Mesendoderm (in vitro differentiated cells): ENCODE measurements at regions not wholly inside any gene's neighbourhood (a gene's known extent, or its start where the extent isn't known, plus 50 kb on each side); places are given as distances from the start of the nearest gene placed in this dataset.
"Not testable (repeated sequence)": the region's sequence is repeated elsewhere in the genome, so short reads cannot be mapped to it uniquely, and the experiment has no call there.

ENCODE experiments used
- DNase-seq: peaks from one replicate; pipeline ENCODE4 v3.0.0; 2013
- H2AK5ac ChIP-seq: 2 replicates; pipeline ENCODE4 v1.6.1; 2013; ENCODE audit warnings: low read length, inconsistent platforms
- H2BK120ac ChIP-seq: 2 replicates; pipeline ENCODE4 v1.6.1; 2013; ENCODE audit warnings: low read depth, mild to moderate bottlenecking, low read length, moderate library complexity, mixed read lengths
- H2BK15ac ChIP-seq: replicated peaks from 2 replicates; pipeline ENCODE4 v1.6.1; 2013; ENCODE audit warnings: low read depth, mild to moderate bottlenecking, moderate library complexity
- H2BK5ac ChIP-seq: 2 replicates; pipeline ENCODE4 v1.6.1; 2013; ENCODE audit warnings: low read length, inconsistent platforms
- H3K18ac ChIP-seq: 2 replicates; pipeline ENCODE4 v1.6.1; 2013; ENCODE audit warnings: mild to moderate bottlenecking, low read length, mixed read lengths
- H3K23ac ChIP-seq: one replicate; pipeline ENCODE4 v1.6.1; 2013; ENCODE audit warnings: low read length
- H3K27ac ChIP-seq: 2 replicates; pipeline ENCODE4 v1.5.1; 2013; ENCODE audit warnings: low read depth, mild to moderate bottlenecking, inconsistent platforms, low read length, moderate library complexity
- H3K27me3 ChIP-seq: 2 replicates; pipeline ENCODE4 v1.6.1; 2013; ENCODE audit warnings: low read length, control low read depth, mild to moderate bottlenecking, inconsistent platforms; ENCODE audit not compliant: insufficient read depth, poor library complexity
- H3K36me3 ChIP-seq: 2 replicates; pipeline ENCODE4 v1.6.1; 2013; ENCODE audit warnings: low read length, inconsistent platforms; ENCODE audit not compliant: control insufficient read depth, insufficient read depth
- H3K4ac ChIP-seq: one replicate; pipeline ENCODE4 v1.6.1; 2013; ENCODE audit warnings: low read depth, mild to moderate bottlenecking, low read length, moderate library complexity
- H3K4me1 ChIP-seq: 2 replicates; pipeline ENCODE4 v1.6.1; 2013; ENCODE audit warnings: low read depth, low read length, inconsistent platforms; ENCODE audit not compliant: control insufficient read depth
- H3K4me2 ChIP-seq: 2 replicates; pipeline ENCODE4 v1.6.1; 2013; ENCODE audit warnings: low read length
- H3K4me3 ChIP-seq: 2 replicates; pipeline ENCODE4 v1.5.1; 2013; ENCODE audit warnings: mild to moderate bottlenecking, low read length
- H3K56ac ChIP-seq: one replicate; pipeline ENCODE4 v1.6.1; 2013; ENCODE audit warnings: low read length
- H3K79me1 ChIP-seq: 2 replicates; pipeline ENCODE4 v1.6.1; 2013; ENCODE audit warnings: low read length, inconsistent platforms
- H3K79me2 ChIP-seq: 2 replicates; pipeline ENCODE4 v1.6.1; 2013; ENCODE audit warnings: mild to moderate bottlenecking, low read length; ENCODE audit not compliant: control insufficient read depth, insufficient read depth
- H3K9ac ChIP-seq: 2 replicates; pipeline ENCODE4 v1.6.1; 2013; ENCODE audit warnings: low read length, inconsistent platforms
- H4K5ac ChIP-seq: one replicate; pipeline ENCODE4 v1.6.1; 2013; ENCODE audit warnings: low read length
- H4K8ac ChIP-seq: one replicate; pipeline ENCODE4 v1.6.1; 2013; ENCODE audit warnings: low read depth, mild to moderate bottlenecking, control low read depth, low read length, moderate library complexity
- WGBS: extraction: QIAGEN DNeasy Blood & Tissue Kit; methylation state at CpG from one replicate; pipeline ENCODE4 v1.1.7; 2013; ENCODE audit warnings: low lambda C conversion rate, missing lambda C conversion rate; ENCODE audit not compliant: insufficient coverage; ENCODE audit errors: extremely low coverage; 5-methylcytosine and 5-hydroxymethylcytosine counted together

DNA sequence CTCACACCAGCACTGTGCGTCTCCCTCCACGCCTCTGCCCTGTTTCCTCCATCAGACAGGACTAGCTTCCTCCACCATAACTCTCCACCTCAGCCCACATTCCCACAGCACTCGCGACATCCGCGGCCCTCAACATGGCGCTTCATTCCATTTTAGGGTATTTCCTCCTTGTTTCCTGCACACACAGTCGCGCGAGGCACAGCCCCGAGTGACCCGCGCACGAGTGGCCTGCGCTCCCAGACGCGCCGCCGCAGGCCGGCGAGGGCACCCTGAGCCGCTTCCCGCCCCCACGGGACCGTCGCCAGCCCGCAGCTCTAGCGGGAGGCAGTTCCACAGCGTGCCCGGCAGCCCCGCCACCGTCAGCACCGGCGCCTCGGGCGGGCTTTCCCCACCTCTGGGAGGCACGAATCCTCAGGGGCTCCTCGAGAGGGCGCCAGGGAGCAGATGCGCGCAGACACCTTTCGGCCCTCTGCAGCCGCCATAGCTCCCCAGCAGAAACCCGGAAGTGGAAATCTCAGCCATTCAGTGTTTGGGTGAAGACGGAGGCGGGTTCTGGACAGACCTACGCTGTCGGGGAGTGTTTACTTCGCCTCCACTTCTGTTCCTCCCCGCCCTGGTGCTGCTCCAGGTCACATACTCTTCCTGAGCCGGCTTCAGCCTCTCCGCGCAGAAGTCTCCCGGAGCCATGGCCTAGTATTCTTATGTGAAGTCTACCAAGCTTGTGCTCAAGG is 136.6 kb downstream of the FOXD4L6 start:
- H2BK15ac ChIP-seq, H3K36me3 ChIP-seq, H3K79me1 ChIP-seq, H2BK5ac ChIP-seq, H3K4ac ChIP-seq, H3K79me2 ChIP-seq, H3K4me1 ChIP-seq, H4K8ac ChIP-seq, H3K18ac ChIP-seq, H2AK5ac ChIP-seq, H3K27me3 ChIP-seq, H4K5ac ChIP-seq, H2BK120ac ChIP-seq: not testable (repeated sequence)
- WGBS: no CpG with 5 or more reads among the region's 54 CpGs
- Histone ChIP-seq H3K9ac (peak overlapping the region; percentile 85), H3K4me2 (peak overlapping the region; percentile 52), H3K4me3 (peak overlapping the region; percentile 64), H3K56ac (peak overlapping the region; percentile 84), H3K23ac (peak overlapping the region; percentile 30), H3K27ac (peak overlapping the region; percentile 19)
- DNase-seq: peak; percentile 96

DNA sequence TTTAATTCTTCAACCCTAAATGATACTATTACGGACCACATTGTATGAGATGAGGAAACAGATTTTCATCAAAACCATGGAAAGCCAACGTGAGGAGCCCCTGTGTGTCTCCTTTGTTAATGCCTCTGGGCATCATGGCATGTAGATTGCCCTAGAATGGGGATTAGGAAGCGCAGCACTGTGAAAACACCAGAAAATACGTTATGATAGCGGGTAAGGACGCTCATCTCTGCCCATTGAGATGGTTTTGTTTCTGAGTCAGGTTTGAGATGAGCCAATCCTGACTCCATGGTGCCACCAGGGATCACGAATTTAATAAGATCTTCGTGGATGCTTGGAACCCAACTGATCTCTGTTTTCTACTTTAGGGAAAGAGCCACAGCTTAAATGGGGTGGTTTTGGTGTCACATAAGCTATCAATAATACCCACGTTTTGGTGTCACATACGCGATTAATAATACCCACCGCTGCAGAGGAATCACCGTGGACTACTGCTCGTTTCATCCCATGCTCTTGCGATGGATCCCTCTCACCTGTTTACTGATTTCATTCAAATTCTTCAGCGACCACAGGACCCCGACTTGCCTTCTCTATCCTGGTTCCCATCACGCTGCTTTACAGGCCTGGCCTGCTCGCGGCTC is 137.3 kb downstream of the FOXD4L6 start:
- not testable (repeated sequence) for H3K79me2 ChIP-seq, H3K4me1 ChIP-seq, H3K27me3 ChIP-seq, H3K18ac ChIP-seq, H2BK15ac ChIP-seq, H3K79me1 ChIP-seq, H3K23ac ChIP-seq, H3K27ac ChIP-seq, H3K36me3 ChIP-seq, H2BK120ac ChIP-seq, H4K5ac ChIP-seq, H2BK5ac ChIP-seq, H4K8ac ChIP-seq, H2AK5ac ChIP-seq, DNase-seq, H3K4ac ChIP-seq
- Histone ChIP-seq H3K4me2 (peak overlapping the region; percentile 52), H3K9ac (peak overlapping the region; percentile 85), H3K4me3 (peak overlapping the region; percentile 54), H3K56ac (peak overlapping the region; percentile 84)
- WGBS: no CpG with 5 or more reads among the region's 20 CpGs

- not testable (repeated sequence) for H2AK5ac ChIP-seq, H3K36me3 ChIP-seq, H3K27me3 ChIP-seq, H3K18ac ChIP-seq, H3K4me2 ChIP-seq, H3K27ac ChIP-seq, H3K23ac ChIP-seq, H2BK15ac ChIP-seq, H3K4me3 ChIP-seq, H4K5ac ChIP-seq, H3K79me2 ChIP-seq, H3K56ac ChIP-seq, H4K8ac ChIP-seq, DNase-seq, H2BK120ac ChIP-seq, H3K9ac ChIP-seq, H2BK5ac ChIP-seq, H3K4me1 ChIP-seq, H3K79me1 ChIP-seq, H3K4ac ChIP-seq
- WGBS: no CpG with 5 or more reads among the region's 2 CpGs
Measured at GRCh38 chr9:40986332-40986731, 142.1 kb downstream of the FOXD4L6 start.

GRCh38 chr9:40975351-40975750 is 153.1 kb downstream of the FOXD4L6 start:
- H3K36me3 ChIP-seq, H3K27me3 ChIP-seq, H3K56ac ChIP-seq, H3K9ac ChIP-seq, H3K27ac ChIP-seq, H2BK5ac ChIP-seq, H3K4me2 ChIP-seq, H3K79me2 ChIP-seq, H3K4ac ChIP-seq, H2BK120ac ChIP-seq, H3K4me1 ChIP-seq, H3K23ac ChIP-seq, DNase-seq, H2BK15ac ChIP-seq, H3K4me3 ChIP-seq, H3K79me1 ChIP-seq, H2AK5ac ChIP-seq, H4K5ac ChIP-seq, H3K18ac ChIP-seq, H4K8ac ChIP-seq: not testable (repeated sequence)
- WGBS: no CpG with 5 or more reads among the region's 17 CpGs

DNA sequence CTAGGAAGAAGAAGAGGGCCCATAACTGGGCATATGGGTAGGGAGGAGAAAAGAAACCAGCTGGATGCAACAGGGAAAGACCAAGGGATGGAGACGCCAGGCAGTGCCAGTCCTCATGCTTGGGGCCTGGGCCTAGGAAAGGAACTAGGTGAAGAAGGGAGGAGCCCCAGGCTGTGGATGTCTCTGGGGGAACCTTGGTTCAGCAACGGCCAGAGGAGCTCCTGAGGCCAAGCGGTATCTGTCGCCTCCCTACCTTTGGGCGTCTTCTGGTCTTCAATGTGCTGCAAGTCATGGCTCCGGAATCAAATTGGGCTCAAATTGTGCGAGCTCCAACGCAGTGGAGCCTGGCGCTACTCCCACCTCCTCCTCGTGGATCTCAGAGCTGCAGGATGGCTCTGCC is 153.6 kb downstream of the FOXD4L6 start:
- not testable (repeated sequence) for H3K79me1 ChIP-seq, H3K9ac ChIP-seq, H3K4me3 ChIP-seq, H3K79me2 ChIP-seq, H3K27ac ChIP-seq, H3K27me3 ChIP-seq, H4K8ac ChIP-seq, H2BK120ac ChIP-seq, H2BK5ac ChIP-seq, H3K4ac ChIP-seq, H3K36me3 ChIP-seq, H3K23ac ChIP-seq, H3K4me2 ChIP-seq, H3K56ac ChIP-seq, H3K4me1 ChIP-seq, H2AK5ac ChIP-seq, H2BK15ac ChIP-seq, DNase-seq, H3K18ac ChIP-seq, H4K5ac ChIP-seq
- WGBS: no CpG with 5 or more reads among the region's 10 CpGs
